Testis (tissue), 2 donors: ENCODE measurements at regions not wholly inside any gene's neighbourhood (a gene's known extent, or its start where the extent isn't known, plus 50 kb on each side); places are given as distances from the start of the nearest gene placed in this dataset.

ENCODE experiments used
- POLR2A ChIP-seq: fragments of 450-650 bp; IDR thresholded peaks from one replicate; pipeline ENCODE4 v1.6.1; 2017; ENCODE audit warnings: antibody characterized with exemption, mild to moderate bottlenecking, moderate library complexity
- TF ChIP-seq, protein P1 (sequence below), 3 experiments: fragments of 450-650 bp in 2 of 3; fragments of 200-600 bp in 1 of 3; sonication (generic) in 1 of 3; IDR thresholded peaks; one replicate each; pipeline ENCODE4 v1.5.1; 2016 to 2019; ENCODE audit warnings: antibody characterized with exemption in 3 of 3, mild to moderate bottlenecking in 2 of 3, moderate library complexity in 1 of 3

DNA sequence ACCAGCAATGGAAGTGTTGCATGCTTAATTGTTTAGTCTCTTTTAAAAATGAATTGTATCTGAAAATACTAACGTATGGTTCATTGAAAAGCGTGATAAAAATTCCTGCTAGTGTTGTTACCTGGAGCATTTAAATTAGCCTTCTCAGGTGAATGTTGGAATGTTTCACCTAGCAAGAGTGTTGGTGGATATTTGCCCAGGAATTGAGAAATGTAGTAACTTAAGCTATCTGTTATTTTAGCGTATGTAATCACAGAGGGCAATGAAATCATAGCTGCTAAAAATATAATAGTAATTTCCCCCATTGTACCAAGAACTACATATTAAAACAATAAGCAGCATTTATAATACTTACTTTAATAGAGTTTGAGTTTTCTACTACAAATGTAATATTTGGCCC is 166.1 kb upstream of the KIAA1217 start:
- TF ChIP-seq, protein P1, sequence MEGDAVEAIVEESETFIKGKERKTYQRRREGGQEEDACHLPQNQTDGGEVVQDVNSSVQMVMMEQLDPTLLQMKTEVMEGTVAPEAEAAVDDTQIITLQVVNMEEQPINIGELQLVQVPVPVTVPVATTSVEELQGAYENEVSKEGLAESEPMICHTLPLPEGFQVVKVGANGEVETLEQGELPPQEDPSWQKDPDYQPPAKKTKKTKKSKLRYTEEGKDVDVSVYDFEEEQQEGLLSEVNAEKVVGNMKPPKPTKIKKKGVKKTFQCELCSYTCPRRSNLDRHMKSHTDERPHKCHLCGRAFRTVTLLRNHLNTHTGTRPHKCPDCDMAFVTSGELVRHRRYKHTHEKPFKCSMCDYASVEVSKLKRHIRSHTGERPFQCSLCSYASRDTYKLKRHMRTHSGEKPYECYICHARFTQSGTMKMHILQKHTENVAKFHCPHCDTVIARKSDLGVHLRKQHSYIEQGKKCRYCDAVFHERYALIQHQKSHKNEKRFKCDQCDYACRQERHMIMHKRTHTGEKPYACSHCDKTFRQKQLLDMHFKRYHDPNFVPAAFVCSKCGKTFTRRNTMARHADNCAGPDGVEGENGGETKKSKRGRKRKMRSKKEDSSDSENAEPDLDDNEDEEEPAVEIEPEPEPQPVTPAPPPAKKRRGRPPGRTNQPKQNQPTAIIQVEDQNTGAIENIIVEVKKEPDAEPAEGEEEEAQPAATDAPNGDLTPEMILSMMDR (IDR thresholded peaks at IDR 0.05): no peak
- no peak for TF ChIP-seq POLR2A
